H1 (cell line): ENCODE measurements at regions not wholly inside any gene's neighbourhood (a gene's known extent, or its start where the extent isn't known, plus 50 kb on each side); places are given as distances from the start of the nearest gene placed in this dataset.

Experiments used
- CTCF ChIA-PET: fragments of 300-600 bp; sonication (Branson Sonifier 250); formaldehyde crosslinking; loops from one replicate; lab custom pipeline; 2021; ENCODE audit not compliant: partially characterized antibody; lab: Charles Lee
- POLR2A ChIA-PET: fragments of 300-600 bp; sonication (Branson Sonifier 250); formaldehyde crosslinking; loops from one replicate; lab custom pipeline; 2021; ENCODE audit warnings: inconsistent platforms; ENCODE audit not compliant: partially characterized antibody; lab: Charles Lee
- DNase-seq, 2 experiments: peaks; one replicate each; pipeline versions ENCODE4 v3.0.0 to v3.0.0-alpha.2; 2010 to 2022; ENCODE audit warnings: low spot score in 2 of 2, low read depth in 1 of 2, mixed read lengths in 1 of 2
- FAIRE-seq: peaks from 2 replicates; lab custom pipeline; 2011; peaks lifted over from hg19 to GRCh38; lab: Jason Lieb, UNC
- H2AFZ ChIP-seq: 2 replicates; pipeline ENCODE4 v1.8.1; 2012; ENCODE audit warnings: low read length, inconsistent platforms
- H2AK5ac ChIP-seq: 2 replicates; pipeline ENCODE4 v1.6.1; 2013; ENCODE audit warnings: low read depth, low read length
- H2BK120ac ChIP-seq: replicated peaks from 2 replicates; pipeline ENCODE3; 2013; ENCODE audit warnings: low read depth, low read length, inconsistent platforms
- H2BK12ac ChIP-seq: 2 replicates; pipeline ENCODE4 v1.6.1; 2013; ENCODE audit warnings: low read depth, low read length
- H2BK15ac ChIP-seq: 2 replicates; pipeline ENCODE4 v1.6.1; 2013; ENCODE audit warnings: low read length
- H2BK20ac ChIP-seq: 2 replicates; pipeline ENCODE4 v1.6.1; 2013; ENCODE audit warnings: low read length
- H2BK5ac ChIP-seq: 2 replicates; pipeline ENCODE4 v1.6.1; 2013; ENCODE audit warnings: low read depth, low read length
- H3K14ac ChIP-seq: 2 replicates; pipeline ENCODE4 v1.6.1; 2013; ENCODE audit warnings: inconsistent platforms; ENCODE audit not compliant: insufficient read length
- H3K18ac ChIP-seq: 2 replicates; pipeline ENCODE4 v1.6.1; 2013; ENCODE audit warnings: low read length; ENCODE audit errors: extremely low read depth
- H3K23ac ChIP-seq: 2 replicates; pipeline ENCODE4 v1.6.1; 2013; ENCODE audit warnings: inconsistent platforms; ENCODE audit not compliant: insufficient read length
- H3K23me2 ChIP-seq: 2 replicates; pipeline ENCODE4 v1.6.1; 2013; ENCODE audit warnings: low read depth, low read length
- H3K27ac ChIP-seq: 2 replicates; pipeline ENCODE4 v1.6.1; 2011; ENCODE audit warnings: low read depth, low read length, inconsistent platforms
- H3K27me3 ChIP-seq, 4 experiments: replicated peaks in 1 of 4; 1 replicate in 1 of 4; 2 replicates in 3 of 4; pipeline versions ENCODE4 v1.6.1 to v1.8.1; 2011 to 2013; ENCODE audit warnings: low read length in 3 of 4, mild to moderate bottlenecking in 3 of 4, inconsistent platforms in 2 of 4, mixed read lengths in 2 of 4, moderate library complexity in 1 of 4; ENCODE audit not compliant: control insufficient read depth in 3 of 4, insufficient read depth in 3 of 4; ENCODE audit errors: extremely low read depth in 1 of 4
- H3K36me3 ChIP-seq, 4 experiments: 2 replicates each; pipeline versions ENCODE4 v1.6.1 to v1.8.1; 2011 to 2013; ENCODE audit warnings: mild to moderate bottlenecking in 4 of 4, low read length in 3 of 4, moderate library complexity in 2 of 4, control low read depth in 1 of 4, inconsistent platforms in 1 of 4; ENCODE audit not compliant: insufficient read depth in 4 of 4, control insufficient read depth in 2 of 4
- H3K4ac ChIP-seq: replicated peaks from 2 replicates; pipeline ENCODE3; 2013; ENCODE audit warnings: low read length, low read depth, mixed read lengths, inconsistent platforms; ENCODE audit not compliant: insufficient read length
- H3K4me1 ChIP-seq, 4 experiments: replicated peaks in 1 of 4; 1 replicate in 1 of 4; 2 replicates in 3 of 4; pipeline versions ENCODE4 v1.6.1 to v1.8.1; 2011 to 2013; ENCODE audit warnings: low read length in 3 of 4, inconsistent platforms in 2 of 4, mixed read lengths in 1 of 4; ENCODE audit not compliant: insufficient read depth in 4 of 4, control insufficient read depth in 3 of 4
- H3K4me2 ChIP-seq, 2 experiments: 2 replicates each; pipeline versions ENCODE4 v1.6.1 to v1.8.1; 2011 to 2013; ENCODE audit warnings: low read depth in 2 of 2, low read length in 2 of 2, control low read depth in 1 of 2, inconsistent platforms in 1 of 2, mild to moderate bottlenecking in 1 of 2; ENCODE audit not compliant: insufficient read depth in 1 of 2
- H3K4me3 ChIP-seq, 4 experiments: fragments of 200-600, 300-600 bp in 1 of 4; sonication (generic), shearing (Covaris generic), sonication (Bioruptor Twin) in 1 of 4; 2 replicates each; pipeline versions ENCODE4 v1.5.1 to v1.8.1; 2011 to 2016; ENCODE audit warnings: low read length in 4 of 4, low read depth in 3 of 4, control low read depth in 2 of 4, inconsistent platforms in 2 of 4, mild to moderate bottlenecking in 2 of 4, mixed read lengths in 1 of 4, moderate library complexity in 1 of 4; ENCODE audit not compliant: insufficient read depth in 2 of 4; ENCODE audit errors: extremely low read depth in 1 of 4
- H3K56ac ChIP-seq: replicated peaks from 2 replicates; pipeline ENCODE3; 2013; ENCODE audit warnings: low read depth, mild to moderate bottlenecking, mixed read lengths, low read length, inconsistent platforms; ENCODE audit not compliant: insufficient read length
- H3K79me1 ChIP-seq: 2 replicates; pipeline ENCODE4 v1.6.1; 2013; ENCODE audit warnings: low read depth, low read length, control low read depth
- H3K79me2 ChIP-seq, 2 experiments: 2 replicates each; pipeline versions ENCODE4 v1.6.1 to v1.8.1; 2012 to 2013; ENCODE audit warnings: low read length in 2 of 2, mild to moderate bottlenecking in 2 of 2, inconsistent platforms in 1 of 2; ENCODE audit not compliant: insufficient read depth in 2 of 2, control insufficient read depth in 1 of 2
- H3K9ac ChIP-seq, 4 experiments: replicated peaks in 1 of 4; 1 replicate in 1 of 4; 2 replicates in 3 of 4; pipeline versions ENCODE4 v1.6.1 to v1.8.1; 2011 to 2013; ENCODE audit warnings: low read depth in 3 of 4, low read length in 3 of 4, control low read depth in 2 of 4, mild to moderate bottlenecking in 2 of 4, moderate library complexity in 2 of 4, inconsistent platforms in 1 of 4; ENCODE audit errors: extremely low read depth in 1 of 4
- H3K9me3 ChIP-seq, 2 experiments: 2 replicates each; pipeline versions ENCODE4 v1.6.1 to v1.8.1; 2012 to 2013; ENCODE audit warnings: mild to moderate bottlenecking in 2 of 2, moderate library complexity in 2 of 2, control low read depth in 1 of 2, inconsistent platforms in 1 of 2, low read depth in 1 of 2, low read length in 1 of 2, mixed read lengths in 1 of 2; ENCODE audit not compliant: insufficient read depth in 2 of 2
- H4K20me1 ChIP-seq, 2 experiments: replicated peaks in 1 of 2; 2 replicates each; pipeline versions ENCODE3 to v1.8.1; 2011 to 2013; ENCODE audit warnings: inconsistent platforms in 2 of 2, low read length in 2 of 2, mild to moderate bottlenecking in 1 of 2; ENCODE audit not compliant: insufficient read depth in 2 of 2, control insufficient read depth in 1 of 2
- H4K5ac ChIP-seq: 2 replicates; pipeline ENCODE4 v1.6.1; 2013; ENCODE audit warnings: low read length, low read depth, mixed read lengths, inconsistent platforms; ENCODE audit not compliant: insufficient read length
- H4K8ac ChIP-seq: 2 replicates; pipeline ENCODE4 v1.8.0; 2013; ENCODE audit warnings: mild to moderate bottlenecking, moderate library complexity, low read length, inconsistent platforms; ENCODE audit not compliant: insufficient read depth; ENCODE audit errors: extremely low read depth
- H4K91ac ChIP-seq: replicated peaks from 2 replicates; pipeline ENCODE3; 2013; ENCODE audit warnings: low read length, mixed read lengths, inconsistent platforms; ENCODE audit not compliant: insufficient read length
- BRCA1 ChIP-seq: IDR thresholded peaks from 2 replicates; pipeline ENCODE4 v1.6.1; 2012; ENCODE audit warnings: low read depth, low read length, improper control_type of control experiment
- CEBPB ChIP-seq: IDR thresholded peaks from 2 replicates; pipeline ENCODE4 v1.6.1; 2012; ENCODE audit warnings: low read depth, low read length
- CREB1 ChIP-seq: IDR thresholded peaks from 2 replicates; pipeline ENCODE4 v1.6.1; 2012; ENCODE audit warnings: inconsistent platforms
- GABPA ChIP-seq: IDR thresholded peaks from 2 replicates; pipeline ENCODE4 v1.6.1; 2011; ENCODE audit warnings: mild to moderate bottlenecking, low read length, moderate library complexity, borderline replicate concordance; ENCODE audit not compliant: insufficient read depth
- HDAC2 ChIP-seq, 2 experiments: fragments of 300-600 bp in 1 of 2; sonication (generic) in 1 of 2; IDR thresholded peaks; 2 replicates each; pipeline ENCODE4 v1.6.1; 2011 to 2012; ENCODE audit warnings: low read depth in 2 of 2, low read length in 2 of 2, mild to moderate bottlenecking in 2 of 2, moderate library complexity in 2 of 2, borderline replicate concordance in 1 of 2, inconsistent platforms in 1 of 2
- KDM1A ChIP-seq: fragments of 200-600, 300-600 bp; sonication (generic); IDR thresholded peaks from 2 replicates; pipeline ENCODE4 v1.7.1; 2016; ENCODE audit warnings: mild to moderate bottlenecking, low read length, borderline replicate concordance
- POLR2AphosphoS5 ChIP-seq: IDR thresholded peaks from 2 replicates; pipeline ENCODE4 v1.6.1; 2011; ENCODE audit warnings: low read depth, low read length
- SIRT6 ChIP-seq: IDR thresholded peaks from one replicate; pipeline ENCODE4 v1.7.1; 2012; ENCODE audit warnings: low read length, inconsistent platforms
- TEAD4 ChIP-seq: IDR thresholded peaks from 2 replicates; pipeline ENCODE4 v1.6.1; 2012; ENCODE audit warnings: low read depth, low read length, inconsistent platforms, mixed read lengths
- WGBS, 2 experiments: shearing (Covaris generic) in 1 of 2; methylation state at CpG; one replicate each; pipeline versions ENCODE4 v1.1.6 to v1.1.7; 2013 to 2015; ENCODE audit warnings: low lambda C conversion rate in 2 of 2, mixed read lengths in 2 of 2, inconsistent platforms in 1 of 2, low coverage in 1 of 2, missing lambda C conversion rate in 1 of 2; ENCODE audit not compliant: insufficient replicate concordance in 2 of 2, insufficient coverage in 1 of 2, insufficient read length in 1 of 2; ENCODE audit errors: extremely low coverage in 1 of 2, missing lambda C conversion rate in 1 of 2; 5-methylcytosine and 5-hydroxymethylcytosine counted together
- TF ChIP-seq, protein P1 (sequence below): IDR thresholded peaks from 2 replicates; pipeline ENCODE4 v1.6.1; 2011; ENCODE audit warnings: low read depth, mild to moderate bottlenecking, low read length; ENCODE audit not compliant: insufficient read depth

DNA sequence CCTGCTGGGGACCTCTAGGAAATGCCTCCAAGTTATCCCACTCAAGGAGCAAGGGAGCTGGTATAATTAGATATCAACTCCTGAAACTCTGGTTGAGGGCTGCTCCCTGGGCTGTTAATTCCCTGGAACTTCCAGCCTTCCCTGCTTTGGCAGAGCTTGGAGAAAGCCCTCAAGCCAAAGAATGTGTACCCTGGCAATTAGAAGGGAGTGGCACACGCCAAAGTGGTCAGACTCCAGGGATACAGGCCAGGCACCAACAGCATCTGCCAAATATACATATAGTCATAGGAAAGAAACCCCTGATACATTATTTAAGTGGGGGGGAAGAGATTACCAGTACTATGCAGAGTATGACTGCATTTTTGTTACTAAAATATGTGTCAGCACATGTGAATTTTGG, 616.8 kb downstream of the BCOR start:
- Histone ChIP-seq H2AK5ac (no peak overlapping the region), H3K79me1 (no peaks in the 10 kb centered on the region), H2BK5ac (no peak overlapping the region), H2AFZ (no peak overlapping the region), H3K9me3 (no peaks in the 10 kb centered on the region), H3K27ac (no peak overlapping the region), H2BK120ac (no peak overlapping the region), H3K4me3 (no peak overlapping the region), H4K91ac (no peak overlapping the region), H3K4ac (no peak overlapping the region), H3K36me3 (no peaks in the 10 kb centered on the region), H3K56ac (no peak overlapping the region), H4K20me1 (no peaks in the 10 kb centered on the region), H2BK15ac (no peak overlapping the region), H3K9ac (no peak overlapping the region), H3K27me3 (no peaks in the 10 kb centered on the region), H3K79me2 (no peaks in the 10 kb centered on the region), H3K18ac (no peak overlapping the region; the same call in 1 of the 2 replicates), H4K8ac (no peak overlapping the region), H3K4me2 (no peak overlapping the region), H4K5ac (no peak overlapping the region), H3K23me2 (no peaks in the 10 kb centered on the region), H3K14ac (no peak overlapping the region), H2BK12ac (no peak overlapping the region), H2BK20ac (no peak overlapping the region), H3K23ac (no peak overlapping the region), H3K4me1 (peaks cover 0 to 3% (median 0%) of the 10 kb centered on the region in 4 experiments; a peak in 1 of 7 replicates)
- POLR2A ChIA-PET = no interaction called here
- DNase-seq = no peak
- CTCF ChIA-PET = no interaction called here
- 50% methylated on average over 1 of the region's 1 CpG; no CpG with 5 or more reads in 1 of the 2 experiments for WGBS, 2 experiments
- no peak for FAIRE-seq
- TF ChIP-seq SIRT6 = no peak
- no peak for TF ChIP-seq KDM1A
- no peak for TF ChIP-seq POLR2AphosphoS5
- TF ChIP-seq BRCA1 = no peak
- no peak for TF ChIP-seq TEAD4
- TF ChIP-seq HDAC2 (IDR thresholded peaks at IDR 0.05; ENCODE audit: borderline replicate concordance in 1 of 2, low read depth in 2 of 2, low read length in 2 of 2) = no peak
- TF ChIP-seq CREB1 = no peak
- TF ChIP-seq, protein P1, sequence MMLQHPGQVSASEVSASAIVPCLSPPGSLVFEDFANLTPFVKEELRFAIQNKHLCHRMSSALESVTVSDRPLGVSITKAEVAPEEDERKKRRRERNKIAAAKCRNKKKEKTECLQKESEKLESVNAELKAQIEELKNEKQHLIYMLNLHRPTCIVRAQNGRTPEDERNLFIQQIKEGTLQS = no peak
- TF ChIP-seq GABPA = no peak
- no peak for TF ChIP-seq CEBPB
